GM18873 (cell line): ENCODE measurements at regions not wholly inside any gene's neighbourhood (a gene's known extent, or its start where the extent isn't known, plus 50 kb on each side); places are given as distances from the start of the nearest gene placed in this dataset.

Experiments
- ATAC-seq: cut with Tn5 transposase; IDR thresholded peaks from one replicate; pipeline ENCODE4 v1.9.1; 2021; ENCODE audit warnings: mild to moderate bottlenecking, moderate library complexity, moderate number of reproducible peaks; ENCODE audit not compliant: unreplicated experiment, low FRiP score

- ATAC-seq = no peak
These were observed 510.3 kb upstream of the KLF4 start for GRCh38 chr9:107999890-108000289.

- ATAC-seq = no peak
These were observed 509.4 kb upstream of the KLF4 start for GRCh38 chr9:107999011-107999410.

- ATAC-seq = no peak
These were observed 505.1 kb upstream of the KLF4 start for GRCh38 chr9:107994648-107995047.

GRCh38 chr9:107992271-107992670, 502.7 kb upstream of the KLF4 start:
- ATAC-seq = no peak

- no peak for ATAC-seq
These were observed 502.0 kb upstream of the KLF4 start for GRCh38 chr9:107991581-107991980.

GRCh38 chr9:107989544-107989943, 500.0 kb upstream of the KLF4 start:
- ATAC-seq = no peak

- ATAC-seq = no peak
These were observed 499.5 kb upstream of the KLF4 start for GRCh38 chr9:107989099-107989498.

GRCh38 chr9:107984956-107985355, 495.4 kb upstream of the KLF4 start:
- no peak for ATAC-seq

GRCh38 chr9:107983762-107984161, 494.2 kb upstream of the KLF4 start:
- no peak for ATAC-seq

- no peak for ATAC-seq
These were observed 493.6 kb upstream of the KLF4 start for GRCh38 chr9:107983181-107983603.

GRCh38 chr9:107982745-107983144, 493.2 kb upstream of the KLF4 start:
- ATAC-seq = no peak

- no peak for ATAC-seq
These were observed 492.4 kb upstream of the KLF4 start for GRCh38 chr9:107982001-107982400.

GRCh38 chr9:107980984-107981383, 491.4 kb upstream of the KLF4 start:
- ATAC-seq = no peak

GRCh38 chr9:107976767-107977166, 487.2 kb upstream of the KLF4 start:
- ATAC-seq = no peak

GRCh38 chr9:107975426-107976010, 485.9 kb upstream of the KLF4 start:
- no peak for ATAC-seq

GRCh38 chr9:107973451-107973850, 483.9 kb upstream of the KLF4 start:
- no peak for ATAC-seq

- ATAC-seq = no peak
These were observed 482.8 kb upstream of the KLF4 start for GRCh38 chr9:107972346-107972745.

GRCh38 chr9:107971241-107971640, 481.7 kb upstream of the KLF4 start:
- no peak for ATAC-seq

GRCh38 chr9:107970726-107971125, 481.2 kb upstream of the KLF4 start:
- no peak for ATAC-seq

GRCh38 chr9:107969727-107970126, 480.2 kb upstream of the KLF4 start:
- ATAC-seq = no peak

- no peak for ATAC-seq
These were observed 479.6 kb upstream of the KLF4 start for GRCh38 chr9:107969141-107969540.

- no peak for ATAC-seq
These were observed 473.7 kb upstream of the KLF4 start for GRCh38 chr9:107963246-107963645.

- no peak for ATAC-seq
These were observed 471.3 kb upstream of the KLF4 start for GRCh38 chr9:107960916-107961315.
